Activated CD4-positive, alpha-beta T cell treated with anti-CD3 and anti-CD28 coated beads, Interleukin-2, Interleukin-4, amounts not matched to agents 100 ng/mL and 50 ng/mL, durations not matched to agents 16 hours and 8 hours (primary cell): ENCODE measurements at regions not wholly inside any gene's neighbourhood (a gene's known extent, or its start where the extent isn't known, plus 50 kb on each side); places are given as distances from the start of the nearest gene placed in this dataset.
"Not testable (repeated sequence)": the region's sequence is repeated elsewhere in the genome, so short reads cannot be mapped to it uniquely, and the experiment has no call there.

Experiments
- DNase-seq: peaks from one replicate; pipeline ENCODE4 v3.0.0-alpha.2; 2020; ENCODE audit warnings: low spot score

DNA sequence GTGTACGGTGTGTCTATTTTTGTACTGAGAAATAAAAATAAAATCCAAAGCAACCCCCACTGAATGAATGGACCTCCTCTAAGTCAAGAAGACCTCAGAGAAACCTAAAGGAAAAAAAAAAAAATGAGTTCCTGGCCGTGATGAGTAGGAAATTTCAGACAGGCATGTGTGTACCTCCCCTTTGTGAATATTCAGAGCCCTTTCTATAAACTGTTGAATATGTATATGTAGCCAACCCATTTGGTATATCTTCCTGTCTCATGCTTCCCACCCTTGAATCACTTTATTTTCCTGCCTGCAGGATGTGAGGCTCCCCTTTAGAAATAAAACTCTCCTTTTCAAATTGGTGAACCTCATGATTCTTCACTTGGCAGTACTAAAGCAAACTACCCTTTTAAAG, 887.8 kb upstream of the NCAM2 start:
- no peak for DNase-seq

DNA sequence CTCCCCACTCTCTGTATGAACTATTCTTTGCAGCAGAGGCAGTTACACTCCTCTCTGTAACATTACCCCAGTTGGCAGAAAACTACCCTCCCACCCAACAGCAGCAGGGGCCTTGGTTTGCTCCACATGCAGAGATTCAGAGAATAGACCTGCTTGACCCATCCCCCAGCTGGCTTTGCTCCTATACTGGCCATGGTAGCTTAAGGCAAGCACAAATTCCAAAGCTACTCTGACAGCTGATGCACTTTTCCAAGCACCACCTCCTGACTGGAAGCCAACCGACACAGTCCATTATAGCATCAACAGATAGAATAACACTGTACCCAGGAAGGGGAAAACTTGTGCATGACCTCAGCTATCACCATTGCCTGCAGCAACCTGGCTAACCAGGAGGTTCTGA, 846.5 kb upstream of the NCAM2 start:
- no peak for DNase-seq

DNA sequence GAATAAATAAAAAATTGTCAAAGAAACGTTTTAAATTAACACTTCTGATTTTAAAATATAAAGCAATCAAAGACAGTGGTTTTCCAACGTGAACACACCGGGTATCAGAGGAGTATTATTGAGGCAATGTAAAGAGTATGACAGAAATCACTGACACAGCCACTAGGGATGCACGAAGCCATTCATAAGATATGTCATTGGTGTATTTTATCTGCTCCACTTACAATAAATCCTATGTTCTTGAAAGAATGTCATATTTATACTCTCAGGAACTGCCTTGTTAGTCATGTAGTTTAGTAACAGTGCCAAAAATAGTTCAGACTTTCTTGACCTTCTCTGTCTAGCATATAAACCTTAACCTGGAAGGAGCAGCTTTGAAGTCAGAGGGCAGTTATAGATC, 835.0 kb upstream of the NCAM2 start:
- no peak for DNase-seq

DNA sequence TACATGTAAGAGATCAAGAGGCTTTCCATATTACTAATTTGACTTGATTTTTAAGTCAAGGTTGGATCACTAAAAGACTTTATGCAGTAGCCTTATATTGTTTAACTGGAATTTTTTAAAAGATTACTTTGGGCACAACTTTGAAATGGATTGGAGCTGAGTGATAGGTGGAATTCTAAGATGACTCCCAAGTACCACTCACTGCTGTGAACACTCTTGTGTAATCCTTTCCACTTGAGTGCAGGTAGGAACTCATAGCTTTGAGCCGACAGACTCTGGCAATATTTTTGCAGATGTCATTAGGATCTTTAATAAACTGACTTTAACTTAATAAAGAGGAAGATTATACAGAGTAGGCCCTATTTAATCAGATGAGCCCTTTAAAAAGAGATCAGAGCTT, 831.1 kb upstream of the NCAM2 start:
- no peak for DNase-seq

DNA sequence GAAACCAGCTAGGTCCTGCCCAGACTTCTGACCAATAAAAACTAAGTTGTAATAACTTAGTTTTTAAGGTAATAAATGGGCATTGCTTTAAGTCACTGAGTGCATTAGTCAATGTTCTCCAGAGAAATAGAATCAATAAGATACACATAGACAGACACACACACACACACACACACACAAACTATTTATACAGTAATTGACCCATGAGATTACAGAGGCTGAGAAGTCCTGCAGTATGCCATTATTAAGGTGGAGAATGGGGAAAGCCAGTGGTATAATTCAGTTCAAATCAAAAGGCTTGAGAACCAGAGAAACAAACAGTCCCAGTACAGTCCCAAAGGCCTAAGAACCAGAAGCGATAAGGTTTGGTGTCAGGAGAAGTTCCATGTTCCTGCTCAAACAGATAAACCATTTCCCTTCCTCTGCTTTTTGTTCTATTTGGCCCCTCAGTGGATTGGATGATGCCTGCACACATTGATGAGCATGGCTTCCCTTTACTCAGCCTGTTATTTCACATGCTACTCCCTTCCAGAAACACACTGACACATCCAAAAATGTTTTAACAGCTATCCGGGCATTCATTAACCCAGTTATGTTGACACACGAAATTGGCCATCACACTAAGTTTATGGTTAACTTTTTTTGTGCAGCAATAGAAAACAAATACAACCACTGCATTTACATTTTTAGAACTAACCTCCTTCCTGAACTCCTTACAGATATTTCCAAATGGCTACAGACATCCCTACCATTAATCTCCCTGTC, 828.2 kb upstream of the NCAM2 start:
- DNase-seq, result no peak

DNA sequence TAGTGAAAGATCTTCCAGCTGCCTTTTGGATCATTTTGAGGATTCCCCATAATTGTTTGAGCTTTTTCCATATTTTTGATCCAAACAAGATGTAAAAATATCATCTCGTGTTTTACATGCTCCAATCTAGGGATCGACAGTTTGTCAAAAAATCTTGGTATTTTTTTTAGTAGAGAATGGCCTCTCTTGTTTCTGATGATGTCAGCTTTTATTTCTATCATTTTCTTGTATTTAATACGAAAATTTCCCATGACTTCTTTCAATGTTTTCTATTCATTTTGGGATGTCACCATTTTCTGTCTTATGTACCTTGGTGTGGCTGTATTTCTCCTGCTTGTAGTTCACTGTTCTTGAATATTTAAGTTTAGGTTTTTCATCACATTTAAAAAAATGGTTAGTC, 812.0 kb upstream of the NCAM2 start:
- no peak for DNase-seq

DNA sequence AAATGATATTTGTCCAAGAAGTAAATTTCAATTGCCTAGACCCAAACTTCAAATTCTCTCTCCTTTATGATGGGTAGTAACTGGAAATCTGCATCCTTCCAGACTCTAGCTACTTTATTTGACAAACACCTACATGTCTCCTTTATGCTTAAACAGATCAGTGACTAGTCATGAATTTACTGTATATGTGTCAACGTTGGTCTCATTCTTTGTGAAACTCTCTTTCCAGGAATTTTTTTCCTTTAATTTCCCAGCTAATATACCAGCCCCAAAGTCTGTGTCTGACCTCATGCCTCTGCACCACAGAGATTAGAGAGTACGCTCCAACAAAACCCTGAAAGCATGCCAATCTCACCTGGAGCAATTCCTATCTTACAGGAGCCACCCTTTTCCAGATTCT, 811.2 kb upstream of the NCAM2 start:
- no peak for DNase-seq

DNA sequence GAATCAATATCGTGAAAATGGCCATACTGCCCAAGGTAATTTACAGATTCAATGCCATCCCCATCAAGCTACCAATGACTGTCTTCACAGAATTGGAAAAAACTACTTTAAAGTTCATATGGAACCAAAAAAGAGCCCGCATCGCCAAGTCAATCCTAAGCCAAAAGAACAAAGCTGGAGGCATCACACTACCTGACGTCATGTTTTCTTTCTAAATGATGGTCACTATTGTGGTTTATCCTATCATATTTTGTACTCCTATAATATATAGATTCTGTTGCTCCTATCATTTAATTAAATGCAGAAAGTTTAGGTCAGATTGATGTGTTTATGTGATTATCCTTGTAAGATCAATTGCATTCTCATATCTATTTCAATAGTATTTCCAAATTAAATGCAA, 796.9 kb upstream of the NCAM2 start:
- DNase-seq, result not testable (repeated sequence)

DNA sequence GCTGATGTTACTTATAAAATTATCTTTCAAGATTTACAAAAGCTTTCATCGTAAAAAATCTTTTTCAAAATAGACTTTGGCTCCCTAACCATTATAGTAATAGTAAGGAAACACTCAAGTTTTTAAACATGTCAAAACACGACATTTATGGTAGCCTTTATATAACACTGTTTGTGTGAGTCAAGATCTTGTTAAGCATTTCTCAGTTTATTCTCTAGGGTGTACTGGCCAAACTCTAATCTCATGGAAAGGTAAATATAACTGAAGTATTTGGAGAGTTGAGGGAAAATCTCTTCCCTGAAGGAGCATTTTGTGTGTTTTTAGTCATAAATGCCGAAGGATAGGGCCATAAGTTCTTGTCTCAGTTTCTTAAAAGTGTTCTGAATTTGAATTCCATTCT, 790.9 kb upstream of the NCAM2 start:
- DNase-seq, result no peak

DNA sequence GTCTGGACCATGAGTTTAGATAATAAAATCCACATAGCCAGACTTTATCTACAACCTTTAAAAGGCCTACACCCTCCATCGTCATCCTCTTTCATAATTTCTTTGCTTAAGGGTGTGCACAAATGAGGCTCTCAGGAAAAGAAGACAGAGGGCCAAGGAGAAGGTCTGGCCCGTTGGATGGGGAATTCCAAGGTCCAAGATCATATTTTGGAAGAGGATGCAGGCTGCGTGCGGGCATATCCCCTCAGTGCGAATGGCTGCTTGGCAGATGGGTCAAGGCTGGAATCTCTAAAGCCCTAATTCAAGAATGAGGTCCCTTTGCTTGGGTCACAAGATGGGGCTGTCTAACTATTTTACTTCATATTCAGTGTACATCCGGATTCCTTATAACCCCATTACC, 782.2 kb upstream of the NCAM2 start:
- no peak for DNase-seq

DNA sequence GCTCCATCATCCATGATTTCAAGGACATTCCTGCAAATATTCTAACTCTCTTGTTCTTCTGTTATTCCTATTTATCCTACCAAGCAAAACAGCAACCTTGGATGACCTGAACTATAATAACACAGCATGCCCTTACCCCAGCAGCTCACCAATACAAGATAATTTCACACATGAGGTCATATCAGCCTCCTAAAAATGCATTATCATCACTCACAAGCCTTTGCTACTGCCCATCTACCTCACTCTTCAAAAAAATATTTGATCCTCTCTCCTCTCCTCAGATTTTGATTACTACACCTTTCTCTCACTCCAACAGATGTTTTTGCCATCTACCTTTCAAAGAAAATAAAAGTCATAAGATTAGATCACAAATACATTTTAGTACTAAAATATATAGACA, 777.6 kb upstream of the NCAM2 start:
- DNase-seq, result no peak

DNA sequence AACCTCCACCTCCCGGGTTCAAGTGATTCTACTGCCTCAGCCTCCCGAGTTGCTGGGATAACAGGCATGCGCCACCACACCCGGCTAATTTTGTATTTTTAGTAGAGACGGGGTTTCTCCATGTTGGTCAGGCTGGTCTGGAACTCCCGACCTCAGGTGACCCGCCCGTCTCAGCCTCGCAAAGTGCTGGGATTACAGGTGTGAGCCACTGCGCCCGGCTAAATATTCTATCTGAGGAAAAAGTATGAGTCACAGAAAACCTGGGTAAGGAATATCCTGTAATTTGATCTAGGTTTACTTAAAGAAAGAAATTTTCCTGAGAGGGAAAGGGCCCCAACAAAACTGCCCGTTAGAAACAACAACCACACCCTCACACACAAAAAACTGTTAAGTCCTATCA, 776.2 kb upstream of the NCAM2 start:
- DNase-seq, result not testable (repeated sequence)

DNA sequence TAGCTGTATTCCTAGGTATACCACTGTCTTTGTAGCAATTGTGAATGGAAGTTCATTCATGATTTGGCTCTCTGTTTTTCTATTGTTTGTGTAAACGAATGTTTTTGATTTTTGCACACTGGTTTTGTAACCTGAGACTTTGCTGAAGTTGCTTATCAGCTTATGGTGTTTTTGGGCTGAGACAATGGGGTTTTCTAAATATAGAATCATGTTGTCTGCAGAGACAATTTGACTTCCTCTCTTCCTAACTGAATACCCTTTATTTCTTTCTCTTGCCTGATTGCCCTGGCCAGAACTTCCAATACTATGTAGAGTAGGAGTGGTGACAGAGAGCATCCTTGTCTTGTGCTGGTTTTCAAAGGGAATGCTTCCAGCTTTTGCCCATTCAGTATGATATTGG, 761.6 kb upstream of the NCAM2 start:
- not testable (repeated sequence) for DNase-seq

DNA sequence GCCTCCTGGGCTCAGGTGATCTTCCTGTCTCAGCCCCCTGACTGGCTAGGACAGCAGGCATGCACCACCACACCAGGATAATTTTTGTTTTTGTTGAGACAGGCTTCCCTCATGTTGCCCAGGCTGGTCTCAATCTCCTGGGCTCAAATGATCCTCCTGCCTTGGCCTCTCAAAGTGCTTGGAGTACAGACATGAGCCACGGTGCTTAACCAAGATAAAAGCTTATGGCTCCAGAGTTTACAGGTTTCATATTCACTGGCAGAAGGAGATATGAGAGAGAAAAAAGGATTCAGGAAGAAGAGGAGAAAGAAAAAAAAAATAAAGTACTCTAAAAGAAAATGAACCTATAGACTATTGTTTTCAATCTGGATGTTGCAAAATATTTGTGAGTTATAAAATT, 748.8 kb upstream of the NCAM2 start:
- no peak for DNase-seq

DNA sequence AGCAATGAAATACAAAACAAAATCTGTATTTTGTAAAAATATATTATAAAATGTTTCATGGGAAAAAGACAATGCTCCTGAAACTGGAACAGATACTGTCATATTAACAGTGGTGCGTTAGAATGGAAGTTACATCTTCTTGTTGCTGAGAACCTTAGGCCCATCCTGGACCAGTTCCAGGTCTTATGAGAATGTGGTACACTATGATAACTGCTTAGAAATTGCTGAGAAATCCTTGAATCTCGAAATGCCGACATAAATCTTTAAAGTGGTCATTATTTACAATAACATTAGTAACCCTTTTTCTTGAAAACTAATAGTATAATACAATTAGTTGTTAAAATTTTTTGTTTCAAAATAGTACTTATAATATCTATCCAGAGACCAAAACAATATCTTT, 747.9 kb upstream of the NCAM2 start:
- DNase-seq, result no peak

DNA sequence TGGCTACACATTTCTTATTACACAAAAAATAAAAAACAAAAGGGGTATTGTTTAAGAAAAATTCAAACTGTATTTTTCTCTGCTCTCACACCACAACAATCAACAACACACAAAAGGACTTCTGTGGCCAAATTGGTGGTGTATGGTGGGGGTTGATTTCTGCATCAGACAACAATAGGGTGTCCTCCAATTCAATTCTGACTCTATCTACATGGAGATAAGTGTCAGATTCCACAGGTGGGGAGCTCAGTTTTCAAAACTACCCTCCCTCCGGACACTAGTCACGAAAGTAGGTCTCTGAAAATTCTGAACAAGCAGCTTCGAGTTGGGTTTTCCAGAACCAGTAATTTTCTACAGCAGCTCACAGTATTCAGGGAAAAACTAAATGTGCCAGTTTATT, 744.9 kb upstream of the NCAM2 start:
- DNase-seq, result no peak

DNA sequence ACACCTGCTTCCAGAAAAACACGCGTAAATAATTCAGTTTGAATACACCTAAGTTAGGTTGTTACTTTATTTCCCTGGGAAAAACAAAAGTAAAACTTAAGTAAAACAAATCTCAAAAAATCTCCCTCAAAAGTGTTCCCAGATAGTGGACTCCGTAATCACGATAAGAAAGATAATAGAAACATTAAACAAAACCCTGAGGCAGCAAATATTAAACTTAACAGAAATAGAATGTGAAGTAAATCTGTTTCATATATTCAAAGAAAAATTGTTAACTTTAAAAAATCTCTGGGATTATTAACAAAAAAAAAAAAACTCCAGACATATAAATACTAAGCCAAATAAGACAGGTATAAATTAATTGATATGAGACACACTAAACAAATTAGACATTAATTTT, 743.2 kb upstream of the NCAM2 start:
- no peak for DNase-seq

DNA sequence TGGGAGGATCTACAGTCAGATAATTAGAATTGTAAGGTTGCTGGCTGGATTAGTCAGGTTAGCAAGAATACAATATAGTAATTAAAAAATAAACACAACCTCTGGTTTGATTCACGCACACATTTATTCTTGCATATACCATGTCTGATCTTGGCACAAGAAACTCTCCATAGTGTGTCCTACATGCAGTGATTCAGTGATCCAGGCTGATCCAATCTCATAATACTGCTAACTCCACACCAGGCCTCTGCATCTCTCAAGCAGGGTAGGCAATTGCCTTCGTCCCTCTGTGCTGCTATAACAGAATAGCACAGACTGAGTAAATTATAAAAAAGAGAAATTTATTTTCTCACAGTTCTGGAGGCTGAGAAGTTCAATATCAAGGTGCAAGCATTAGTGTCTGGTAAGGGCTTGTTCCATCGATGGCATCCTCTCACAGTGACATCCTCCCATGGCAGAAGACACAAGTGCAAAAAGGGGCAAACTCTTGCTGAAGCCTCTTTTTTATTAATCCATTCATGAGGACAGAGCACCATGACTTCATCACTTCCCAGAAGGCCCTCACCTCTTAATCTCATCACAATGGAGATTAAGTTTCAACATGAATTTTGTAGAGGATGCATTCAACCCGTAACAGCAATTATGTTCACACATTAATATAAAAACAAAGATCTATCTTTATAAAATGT, 741.0 kb upstream of the NCAM2 start:
- DNase-seq, result no peak

DNA sequence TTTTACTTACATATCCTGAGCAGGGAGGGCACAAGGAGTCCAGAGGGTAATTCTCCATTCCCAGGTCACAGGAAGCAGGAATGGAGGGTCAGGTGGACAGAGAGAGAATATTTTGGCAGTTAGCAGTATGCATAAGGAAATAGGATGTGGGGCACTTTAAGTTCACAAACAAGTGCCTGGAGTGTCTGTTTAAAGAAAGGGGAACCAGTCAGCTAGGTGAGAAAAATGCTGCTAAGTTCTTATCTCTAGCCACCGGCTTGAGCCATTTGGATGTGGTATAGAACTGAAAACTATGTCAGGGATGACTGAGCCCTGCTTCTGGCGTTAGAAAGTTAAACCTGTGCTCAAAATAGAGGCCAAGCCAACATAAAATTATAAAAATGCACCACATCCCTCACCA, 739.7 kb upstream of the NCAM2 start:
- no peak for DNase-seq

DNA sequence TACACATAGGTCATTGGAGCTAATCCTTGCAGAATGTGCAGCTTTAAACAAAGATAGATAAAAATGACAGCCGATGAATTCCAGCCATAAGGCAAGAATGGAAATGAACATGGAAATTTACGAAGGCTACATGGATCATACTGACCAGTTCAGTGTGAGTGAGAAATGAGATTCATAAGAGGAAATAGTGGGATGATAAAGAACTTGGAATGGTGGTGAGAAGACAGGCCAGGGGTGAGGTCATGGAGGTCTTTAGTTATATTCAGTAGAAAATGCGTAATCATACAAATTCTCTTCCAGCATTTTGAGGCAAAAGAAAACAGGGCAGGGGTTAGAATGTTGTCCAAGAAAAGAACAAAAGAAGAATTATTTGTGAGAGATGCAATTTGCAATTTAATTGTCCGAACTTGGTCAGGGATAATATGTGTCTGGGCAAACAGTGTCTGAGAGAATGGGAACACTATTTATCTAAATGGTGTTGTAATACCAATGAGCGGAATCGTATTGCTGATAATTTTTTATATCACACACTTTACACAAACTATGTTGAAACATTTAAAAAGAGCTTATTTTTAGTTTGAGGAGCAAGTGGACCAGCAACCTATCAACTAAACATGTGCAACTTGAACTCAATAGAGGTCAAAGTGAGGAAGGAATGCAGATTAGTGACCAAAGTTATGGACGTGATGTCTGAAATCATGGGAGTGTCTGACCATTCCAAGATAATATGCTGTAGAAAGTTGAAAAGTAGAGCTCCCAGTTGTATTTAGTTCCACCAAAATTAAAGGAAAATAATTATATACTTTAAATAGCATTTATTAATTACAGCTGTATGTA, 739.0 kb upstream of the NCAM2 start:
- no peak for DNase-seq

DNA sequence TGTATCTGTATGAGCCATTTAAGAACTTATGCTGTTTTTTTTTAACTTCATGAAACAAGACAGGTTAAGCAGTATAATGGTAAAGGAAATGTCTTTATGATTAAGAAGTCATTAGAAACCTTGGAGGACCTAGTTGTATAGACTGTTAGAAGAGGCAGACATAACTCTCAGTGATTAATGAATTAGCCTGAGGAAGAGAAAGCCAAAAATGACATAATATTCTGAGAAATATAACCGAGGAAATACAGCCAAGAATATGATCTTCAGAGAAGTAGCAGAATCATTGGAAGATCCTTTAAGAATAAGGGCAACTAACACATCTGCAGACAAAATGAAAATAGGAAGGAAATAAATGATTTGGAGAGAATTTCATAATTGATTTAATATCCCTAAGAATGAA, 738.1 kb upstream of the NCAM2 start:
- DNase-seq, result no peak

DNA sequence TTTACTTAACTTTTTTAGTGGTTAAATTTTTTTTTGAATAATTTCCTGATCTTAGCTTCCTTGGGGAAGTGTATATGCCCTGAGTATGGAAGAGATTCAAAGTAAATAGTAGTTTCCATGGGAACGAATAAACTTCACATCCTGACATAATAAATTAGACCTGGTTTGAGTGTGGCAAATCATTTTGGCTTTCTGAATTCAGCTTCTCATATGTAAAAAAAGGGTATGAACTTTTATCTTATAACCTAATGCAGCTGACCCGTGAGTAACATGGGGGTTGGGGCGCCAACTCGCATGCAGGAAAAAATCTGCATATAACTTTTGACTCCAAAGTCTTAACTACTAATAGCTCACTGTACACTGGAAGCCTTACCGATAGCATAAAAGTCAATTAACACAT, 736.8 kb upstream of the NCAM2 start:
- DNase-seq, result no peak
